Naive thymus-derived CD4-positive, alpha-beta T cell (primary cell): ENCODE measurements at regions not wholly inside any gene's neighbourhood (a gene's known extent, or its start where the extent isn't known, plus 50 kb on each side); places are given as distances from the start of the nearest gene placed in this dataset.

Experiments
- ATAC-seq: fragments of 150-1000 bp; cut with Tn5 transposase; 2 replicates; pipeline ENCODE4 v1.10.0; 2021; ENCODE audit warnings: mild to moderate bottlenecking, moderate library complexity
- CTCF ChIA-PET: fragments of 350-600 bp; sonication (Branson Sonifier 250); formaldehyde crosslinking; loops from one replicate; lab custom pipeline; 2021; ENCODE audit warnings: antibody characterized with exemption; lab: Charles Lee
- POLR2A ChIA-PET: fragments of 350-600 bp; sonication (Branson Sonifier 250); formaldehyde crosslinking; loops from one replicate; lab custom pipeline; 2021; ENCODE audit warnings: antibody characterized with exemption, inconsistent platforms; lab: Charles Lee
- DNase-seq, 9 donors: peaks; one replicate each; pipeline versions ENCODE4 v3.0.0 to v3.0.0-alpha.2; 2020 to 2022; ENCODE audit warnings: mixed read lengths in 1 of 9
- H3K27ac ChIP-seq: one replicate; pipeline ENCODE4 v1.7.0; 2013; ENCODE audit warnings: mild to moderate bottlenecking, low read depth, low read length, moderate library complexity
- H3K27me3 ChIP-seq, 2 donors: one replicate each; pipeline ENCODE4 v1.7.0; 2013; ENCODE audit warnings: low read length in 2 of 2, mild to moderate bottlenecking in 2 of 2, moderate library complexity in 2 of 2; ENCODE audit not compliant: control insufficient read depth in 2 of 2, insufficient read depth in 2 of 2
- H3K36me3 ChIP-seq, 3 experiments: 1 replicate in 2 of 3; 2 replicates in 1 of 3; pipeline ENCODE4 v1.7.0; 2013; ENCODE audit warnings: low read length in 3 of 3, mild to moderate bottlenecking in 3 of 3, moderate library complexity in 1 of 3; ENCODE audit not compliant: insufficient read depth in 3 of 3, control insufficient read depth in 2 of 3
- H3K4me1 ChIP-seq, 2 donors: one replicate each; pipeline ENCODE4 v1.7.0; 2013; ENCODE audit warnings: low read length in 2 of 2, mild to moderate bottlenecking in 2 of 2, moderate library complexity in 1 of 2; ENCODE audit not compliant: control insufficient read depth in 2 of 2, insufficient read depth in 2 of 2
- H3K4me3 ChIP-seq: 2 replicates; pipeline ENCODE4 v1.7.0; 2013; ENCODE audit warnings: mild to moderate bottlenecking, low read length
- H3K9me3 ChIP-seq, 3 experiments: 1 replicate in 2 of 3; 2 replicates in 1 of 3; pipeline ENCODE4 v1.7.0; 2013; ENCODE audit warnings: low read length in 3 of 3; ENCODE audit not compliant: control insufficient read depth in 2 of 3
- H3K27ac Mint-ChIP-seq, 9 donors: one replicate each; pipeline ENCODE4 v1.8.0; 2020 to 2022; ENCODE audit warnings: mixed read lengths in 9 of 9, mild to moderate bottlenecking in 8 of 9, moderate library complexity in 5 of 9, inconsistent platforms in 2 of 9
- H3K27me3 Mint-ChIP-seq, 5 donors: one replicate each; pipeline ENCODE4 v1.8.0; 2021 to 2022; ENCODE audit warnings: mixed read lengths in 5 of 5, mild to moderate bottlenecking in 1 of 5
- H3K36me3 Mint-ChIP-seq, 5 donors: one replicate each; pipeline ENCODE4 v1.8.0; 2020 to 2022; ENCODE audit warnings: mixed read lengths in 5 of 5, mild to moderate bottlenecking in 3 of 5, inconsistent platforms in 1 of 5
- H3K4me1 Mint-ChIP-seq, 7 donors: one replicate each; pipeline ENCODE4 v1.8.0; 2020 to 2022; ENCODE audit warnings: mixed read lengths in 7 of 7, mild to moderate bottlenecking in 3 of 7, inconsistent platforms in 1 of 7
- H3K4me3 Mint-ChIP-seq, 10 donors: one replicate each; pipeline ENCODE4 v1.8.0; 2020 to 2022; ENCODE audit warnings: mild to moderate bottlenecking in 10 of 10, mixed read lengths in 10 of 10, moderate library complexity in 6 of 10, inconsistent platforms in 2 of 10
- H3K9me3 Mint-ChIP-seq, 11 donors: one replicate each; pipeline ENCODE4 v1.8.0; 2020 to 2022; ENCODE audit warnings: mixed read lengths in 11 of 11, mild to moderate bottlenecking in 4 of 11, inconsistent platforms in 1 of 11, moderate library complexity in 1 of 11
- intact Hi-C, 2 donors: fragments of 100-400 bp; cut with micrococcal nuclease; formaldehyde crosslinking; loops; one replicate each; pipeline ENCODE4 v1.15.1; 2023

DNA sequence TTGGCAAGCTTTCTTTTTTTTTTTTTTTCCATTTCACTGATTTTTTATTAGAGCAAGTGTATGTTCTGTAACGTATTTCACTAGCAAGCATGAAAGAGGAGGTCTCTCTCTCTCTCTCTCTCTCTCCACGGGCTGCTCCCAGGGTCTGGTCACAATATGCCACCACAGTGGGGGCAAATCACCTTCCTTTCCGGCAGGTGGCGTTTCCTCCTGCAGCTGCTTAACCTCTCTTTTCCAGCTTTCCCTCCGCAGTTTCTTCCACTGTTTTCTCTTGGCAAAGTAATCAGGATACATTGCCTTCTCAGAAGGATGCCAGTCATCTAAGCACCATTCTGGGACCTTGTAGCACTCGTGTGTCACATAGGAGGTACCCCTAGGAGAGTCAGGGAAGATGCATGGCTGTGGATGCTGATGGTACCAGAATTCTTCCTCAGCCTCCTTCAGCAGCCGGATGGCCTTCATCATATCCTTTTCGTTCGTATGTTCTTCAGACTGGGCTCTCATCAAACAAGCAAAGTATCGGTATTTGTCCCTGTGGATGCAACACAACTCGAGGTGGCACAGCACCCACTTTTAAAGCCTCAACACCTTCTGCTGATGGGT is 197.3 kb upstream of the PODXL start:
- CTCF ChIA-PET: no interaction called here
- no peaks in the 10 kb centered on the region for H3K4me1 ChIP-seq
- intact Hi-C loops: no loop called here
- DNase-seq: no peak
- no peak overlapping the region for H3K4me3 Mint-ChIP-seq
- no peaks in the 10 kb centered on the region for H3K9me3 ChIP-seq
- peaks cover 8 to 34% (median 21%) of the 10 kb centered on the region in 5 donors for H3K27me3 Mint-ChIP-seq
- no peaks in the 10 kb centered on the region for H3K36me3 Mint-ChIP-seq
- H3K4me3 ChIP-seq: no peak overlapping the region
- no peak for ATAC-seq
- no peaks in the 10 kb centered on the region for H3K36me3 ChIP-seq
- H3K4me1 Mint-ChIP-seq: no peaks in the 10 kb centered on the region
- POLR2A ChIA-PET: no interaction called here
- H3K9me3 Mint-ChIP-seq: peaks cover 0 to 6% (median 0%) of the 10 kb centered on the region in 11 donors
- H3K27me3 ChIP-seq: no peaks in the 10 kb centered on the region
- H3K27ac ChIP-seq: no peak overlapping the region
- H3K27ac Mint-ChIP-seq: no peak overlapping the region

DNA sequence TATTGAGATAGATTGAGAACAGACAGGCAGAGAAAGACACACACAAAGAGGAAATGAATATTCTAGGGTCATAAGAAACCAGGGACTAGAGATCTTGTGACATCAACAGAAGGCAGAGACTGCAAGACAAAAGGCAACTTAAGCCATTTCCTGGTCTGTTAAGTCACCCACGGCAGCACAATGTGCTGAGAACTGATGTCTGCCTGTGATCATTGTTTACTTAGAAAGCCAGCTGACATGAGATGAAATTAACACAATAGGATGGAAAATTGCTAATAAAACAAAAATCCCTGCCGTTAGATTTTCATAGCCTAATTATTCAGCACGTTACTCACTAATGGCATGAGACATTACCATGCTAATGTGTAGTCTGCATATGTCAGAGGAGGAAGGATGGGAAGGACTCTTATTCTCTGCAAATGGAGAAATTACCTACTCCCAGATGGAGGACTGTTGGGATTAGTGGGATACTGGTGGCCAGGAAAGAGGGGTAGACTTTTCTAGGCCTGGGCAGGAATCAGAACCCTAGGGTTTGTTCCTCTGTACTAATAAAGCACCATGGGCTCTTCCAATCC is 191.3 kb upstream of the PODXL start:
- Histone ChIP-seq H3K27me3 (no peaks in the 10 kb centered on the region), H3K4me1 (no peaks in the 10 kb centered on the region), H3K27ac (no peak overlapping the region), H3K36me3 (no peaks in the 10 kb centered on the region), H3K4me3 (no peak overlapping the region), H3K9me3 (no peaks in the 10 kb centered on the region)
- no peak overlapping the region for H3K4me3 Mint-ChIP-seq
- ChIA-PET CTCF (no interaction called here), POLR2A (no interaction called here)
- ATAC-seq: no peak
- H3K9me3 Mint-ChIP-seq: peaks cover 0 to 8% (median 3%) of the 10 kb centered on the region in 11 donors
- H3K27me3 Mint-ChIP-seq: peaks cover 6 to 33% (median 23%) of the 10 kb centered on the region in 5 donors
- no peak for DNase-seq
- no peaks in the 10 kb centered on the region for H3K4me1 Mint-ChIP-seq
- H3K27ac Mint-ChIP-seq: no peak overlapping the region
- H3K36me3 Mint-ChIP-seq: no peaks in the 10 kb centered on the region
- intact Hi-C loops: no loop called here

DNA sequence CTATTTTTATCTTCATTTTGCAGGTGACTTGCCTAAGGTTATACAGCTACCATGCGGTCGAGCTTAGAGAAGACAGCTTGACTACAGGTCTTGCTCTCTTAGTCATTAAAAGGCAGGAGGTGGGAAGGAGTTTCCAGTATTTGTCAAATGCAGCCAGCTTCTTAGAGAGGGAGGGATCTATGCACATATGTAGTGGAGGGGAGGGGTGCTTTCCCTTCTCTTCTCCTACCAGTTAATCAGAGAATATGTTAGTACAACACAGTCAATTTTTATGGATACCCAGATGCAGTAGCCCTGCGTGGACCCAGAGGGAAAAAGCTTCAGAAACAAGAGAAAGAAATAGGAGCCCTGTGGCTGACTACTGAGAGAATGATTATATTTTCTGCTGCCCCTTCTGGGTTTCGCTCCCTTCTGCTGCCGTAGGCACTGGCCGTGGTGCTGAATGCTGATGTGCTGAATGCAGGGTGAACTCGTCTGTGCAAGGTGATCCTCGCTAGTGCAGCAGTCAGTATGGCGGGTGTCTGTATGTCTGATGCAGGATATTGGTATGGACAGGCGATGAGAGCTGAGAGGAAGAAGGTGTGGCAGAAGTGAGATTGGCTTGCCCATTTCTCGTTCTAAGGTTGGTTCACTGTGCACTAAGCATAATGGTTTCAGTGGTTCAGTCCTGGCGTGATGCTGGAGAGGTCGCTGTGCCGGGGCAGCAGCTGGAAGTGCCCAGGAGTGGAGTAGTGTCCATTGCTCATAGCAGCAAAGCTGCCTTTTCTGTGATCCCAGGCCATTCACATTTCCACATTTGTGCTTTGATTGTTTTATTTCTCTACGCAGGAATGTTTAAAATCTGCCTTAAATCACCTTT is 189.2 kb upstream of the PODXL start:
- H3K9me3 ChIP-seq: no peaks in the 10 kb centered on the region
- no peaks in the 10 kb centered on the region for H3K4me1 Mint-ChIP-seq
- no peak overlapping the region for H3K4me3 ChIP-seq
- ChIA-PET POLR2A (no interaction called here), CTCF (no interaction called here)
- no peaks in the 10 kb centered on the region for H3K36me3 ChIP-seq
- H3K27ac Mint-ChIP-seq: no peak overlapping the region
- peaks cover 0 to 8% (median 3%) of the 10 kb centered on the region in 11 donors for H3K9me3 Mint-ChIP-seq
- DNase-seq: no peak
- H3K27ac ChIP-seq: no peak overlapping the region
- peaks cover 3 to 45% (median 36%) of the 10 kb centered on the region in 5 donors for H3K27me3 Mint-ChIP-seq
- no peaks in the 10 kb centered on the region for H3K4me1 ChIP-seq
- H3K36me3 Mint-ChIP-seq: no peaks in the 10 kb centered on the region
- no peak overlapping the region for H3K4me3 Mint-ChIP-seq
- ATAC-seq: no peak
- intact Hi-C loops: no loop called here
- H3K27me3 ChIP-seq: no peaks in the 10 kb centered on the region

DNA sequence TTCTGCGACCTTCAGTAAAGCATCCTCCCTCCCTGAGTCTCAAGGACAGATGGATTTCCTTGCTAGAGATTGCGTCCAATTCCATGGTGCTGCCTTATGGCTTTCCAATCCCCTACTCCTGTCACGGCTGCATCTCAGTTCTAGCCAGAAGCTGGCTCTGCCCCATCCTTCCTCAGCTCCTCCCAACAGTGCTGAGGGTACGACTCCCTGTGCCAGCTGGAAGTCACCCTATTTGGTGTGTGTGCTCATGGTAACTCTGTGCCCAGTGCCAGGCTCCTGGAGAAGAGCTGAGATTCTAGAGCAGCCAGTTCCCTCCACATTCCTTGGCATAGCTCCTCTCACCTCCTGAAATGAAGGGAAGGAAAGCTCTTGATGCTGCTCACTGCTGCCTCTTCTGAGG is 185.0 kb upstream of the PODXL start:
- POLR2A ChIA-PET: no interaction called here
- Histone ChIP-seq H3K9me3 (no peaks in the 10 kb centered on the region), H3K27me3 (no peaks in the 10 kb centered on the region), H3K27ac (no peak overlapping the region), H3K4me1 (no peaks in the 10 kb centered on the region), H3K36me3 (no peaks in the 10 kb centered on the region), H3K4me3 (no peak overlapping the region)
- Mint-ChIP-seq H3K27ac (no peak overlapping the region), H3K4me3 (no peak overlapping the region), H3K9me3 (peaks cover 0 to 6% (median 0%) of the 10 kb centered on the region in 11 donors), H3K36me3 (no peaks in the 10 kb centered on the region), H3K27me3 (peaks cover 4 to 53% (median 42%) of the 10 kb centered on the region in 5 donors), H3K4me1 (no peaks in the 10 kb centered on the region)
- DNase-seq (no peak), ATAC-seq (no peak)
- CTCF ChIA-PET: no interaction called here
- intact Hi-C loops: no loop called here

DNA sequence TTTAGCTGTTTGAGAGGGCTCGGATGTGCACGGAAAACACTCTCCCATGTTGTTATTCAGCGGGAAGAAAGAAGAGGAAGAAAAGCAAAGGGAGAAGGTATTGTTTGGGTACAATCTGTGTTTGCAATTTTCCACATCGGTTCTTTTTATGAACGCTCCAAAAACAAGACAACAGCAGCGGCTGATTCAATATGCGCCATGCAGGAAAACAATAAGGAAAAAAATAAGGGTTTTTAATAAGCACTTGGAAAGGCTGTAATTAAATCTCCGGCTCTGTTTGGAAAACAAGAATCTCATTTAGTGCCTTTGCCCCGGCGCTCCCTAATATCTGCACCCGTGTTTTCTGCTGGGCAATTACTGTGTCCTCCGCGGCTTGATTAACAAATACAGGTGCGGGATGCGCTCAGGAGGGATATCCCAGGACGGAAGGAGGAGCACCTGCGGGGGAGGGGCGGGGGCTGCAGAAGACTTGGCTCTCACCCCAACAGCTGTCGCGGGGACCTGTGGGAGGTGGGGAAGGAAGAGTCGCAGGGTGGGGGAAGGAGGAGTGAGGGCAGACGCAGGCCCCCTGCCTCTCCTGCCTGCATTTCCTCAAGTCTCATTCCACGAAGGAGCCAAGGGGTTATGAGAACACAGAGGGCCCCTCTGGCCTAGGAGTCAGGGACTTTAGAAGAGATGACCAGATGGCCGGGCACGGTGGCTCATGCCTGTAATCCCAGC is 181.5 kb upstream of the PODXL start:
- ATAC-seq: no peak
- no peaks in the 10 kb centered on the region for H3K4me1 Mint-ChIP-seq
- ChIA-PET CTCF (interaction anchor here (0.5 kb wide), 1 partner anchor 1409 kb away, joined by 3 read pairs; no protein-coding TSS in a partner anchor), POLR2A (no interaction called here)
- no peaks in the 10 kb centered on the region for H3K9me3 ChIP-seq
- no peaks in the 10 kb centered on the region for H3K27me3 ChIP-seq
- H3K27me3 Mint-ChIP-seq: peaks cover 2 to 53% (median 39%) of the 10 kb centered on the region in 5 donors
- H3K4me3 Mint-ChIP-seq: no peak overlapping the region
- no peaks in the 10 kb centered on the region for H3K4me1 ChIP-seq
- DNase-seq: no peak
- no peak overlapping the region for H3K4me3 ChIP-seq
- H3K27ac Mint-ChIP-seq: no peak overlapping the region
- no peaks in the 10 kb centered on the region for H3K36me3 Mint-ChIP-seq
- no peak overlapping the region for H3K27ac ChIP-seq
- H3K36me3 ChIP-seq: no peaks in the 10 kb centered on the region
- intact Hi-C loops: no loop called here
- peaks cover 0 to 4% (median 0%) of the 10 kb centered on the region in 11 donors for H3K9me3 Mint-ChIP-seq

DNA sequence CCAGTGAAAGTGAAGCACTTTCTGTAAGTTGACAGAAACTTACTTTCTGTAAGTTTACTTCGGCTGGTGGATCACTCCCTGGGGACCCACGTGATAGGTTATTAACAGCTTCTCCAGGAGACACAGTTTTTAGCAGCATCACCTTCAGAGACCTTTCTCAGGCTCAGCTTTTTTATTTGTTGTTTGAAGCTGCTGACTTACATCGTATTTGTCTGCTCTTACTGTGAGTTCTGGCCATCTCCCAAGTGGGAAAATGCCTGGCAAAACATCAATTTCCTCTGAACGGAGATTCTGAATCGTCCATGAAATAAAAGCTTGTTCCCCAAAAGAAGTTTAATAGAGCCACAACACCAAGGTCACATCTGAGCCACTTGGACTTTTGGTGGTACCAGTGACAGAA is 178.7 kb upstream of the PODXL start:
- Histone ChIP-seq H3K9me3 (no peaks in the 10 kb centered on the region), H3K4me1 (no peaks in the 10 kb centered on the region), H3K4me3 (no peak overlapping the region), H3K36me3 (no peaks in the 10 kb centered on the region), H3K27ac (no peak overlapping the region), H3K27me3 (no peaks in the 10 kb centered on the region)
- no peaks in the 10 kb centered on the region for H3K4me1 Mint-ChIP-seq
- no peak for ATAC-seq
- ChIA-PET CTCF (no interaction called here), POLR2A (no interaction called here)
- peaks cover 2 to 50% (median 39%) of the 10 kb centered on the region in 5 donors for H3K27me3 Mint-ChIP-seq
- H3K36me3 Mint-ChIP-seq: no peaks in the 10 kb centered on the region
- peaks cover 0 to 8% (median 0%) of the 10 kb centered on the region in 11 donors for H3K9me3 Mint-ChIP-seq
- no peak for DNase-seq
- intact Hi-C loops: no loop called here
- H3K27ac Mint-ChIP-seq: no peak overlapping the region
- H3K4me3 Mint-ChIP-seq: no peak overlapping the region
